B cell (primary cell): ENCODE measurements at regions not wholly inside any gene's neighbourhood (a gene's known extent, or its start where the extent isn't known, plus 50 kb on each side); places are given as distances from the start of the nearest gene placed in this dataset.

Experiments
- EZH2 ChIP-seq: IDR thresholded peaks from 2 replicates; pipeline ENCODE4 v1.6.1; 2012; ENCODE audit warnings: borderline replicate concordance, low read depth, mild to moderate bottlenecking, moderate library complexity, low read length; ENCODE audit not compliant: insufficient read depth, poor library complexity, severe bottlenecking
- TF ChIP-seq, protein P1 (sequence below): fragments of 200-600 bp; IDR thresholded peaks from one replicate; pipeline ENCODE4 v1.8.0; 2022; ENCODE audit warnings: antibody characterized with exemption, mild to moderate bottlenecking

DNA sequence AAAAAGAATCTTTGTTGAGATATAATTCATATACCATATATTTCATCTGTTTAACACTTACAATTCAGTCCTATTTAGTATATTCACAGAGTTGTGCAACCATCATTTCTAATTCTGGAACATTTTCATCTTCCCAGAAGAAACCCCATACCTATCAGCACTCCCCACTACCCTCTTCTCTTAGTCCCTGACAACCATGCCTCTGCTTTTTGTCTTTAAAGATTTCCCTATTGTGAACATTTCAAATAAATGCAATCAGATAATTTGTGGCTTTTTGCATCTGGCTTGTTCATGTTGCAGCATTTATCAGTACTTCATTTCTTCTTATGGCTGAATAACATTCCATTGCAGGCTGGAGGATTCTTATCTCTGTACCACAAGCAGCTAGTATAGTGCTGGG, 305.9 kb upstream of the MEX3C start:
- TF ChIP-seq, protein P1, sequence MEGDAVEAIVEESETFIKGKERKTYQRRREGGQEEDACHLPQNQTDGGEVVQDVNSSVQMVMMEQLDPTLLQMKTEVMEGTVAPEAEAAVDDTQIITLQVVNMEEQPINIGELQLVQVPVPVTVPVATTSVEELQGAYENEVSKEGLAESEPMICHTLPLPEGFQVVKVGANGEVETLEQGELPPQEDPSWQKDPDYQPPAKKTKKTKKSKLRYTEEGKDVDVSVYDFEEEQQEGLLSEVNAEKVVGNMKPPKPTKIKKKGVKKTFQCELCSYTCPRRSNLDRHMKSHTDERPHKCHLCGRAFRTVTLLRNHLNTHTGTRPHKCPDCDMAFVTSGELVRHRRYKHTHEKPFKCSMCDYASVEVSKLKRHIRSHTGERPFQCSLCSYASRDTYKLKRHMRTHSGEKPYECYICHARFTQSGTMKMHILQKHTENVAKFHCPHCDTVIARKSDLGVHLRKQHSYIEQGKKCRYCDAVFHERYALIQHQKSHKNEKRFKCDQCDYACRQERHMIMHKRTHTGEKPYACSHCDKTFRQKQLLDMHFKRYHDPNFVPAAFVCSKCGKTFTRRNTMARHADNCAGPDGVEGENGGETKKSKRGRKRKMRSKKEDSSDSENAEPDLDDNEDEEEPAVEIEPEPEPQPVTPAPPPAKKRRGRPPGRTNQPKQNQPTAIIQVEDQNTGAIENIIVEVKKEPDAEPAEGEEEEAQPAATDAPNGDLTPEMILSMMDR: no peak
- no peak for TF ChIP-seq EZH2
